Testis (tissue), 2 donors: ENCODE measurements at regions not wholly inside any gene's neighbourhood (a gene's known extent, or its start where the extent isn't known, plus 50 kb on each side); places are given as distances from the start of the nearest gene placed in this dataset.

Source experiments
- CTCF ChIP-seq, 3 experiments: fragments of 450-650 bp in 2 of 3; fragments of 200-600 bp in 1 of 3; sonication (generic) in 1 of 3; IDR thresholded peaks; one replicate each; pipeline ENCODE4 v1.5.1; 2016 to 2019; ENCODE audit warnings: antibody characterized with exemption in 3 of 3, mild to moderate bottlenecking in 2 of 3, moderate library complexity in 1 of 3
- POLR2A ChIP-seq: fragments of 450-650 bp; IDR thresholded peaks from one replicate; pipeline ENCODE4 v1.6.1; 2017; ENCODE audit warnings: antibody characterized with exemption, mild to moderate bottlenecking, moderate library complexity

- TF ChIP-seq CTCF (IDR thresholded peaks at IDR 0.05) (no peak), POLR2A (no peak)
Measured at GRCh38 chr5:117218789-117219188, 644.2 kb upstream of the SEMA6A start.
